ENCODE measurements at regions not wholly inside any gene's neighbourhood (a gene's known extent, or its start where the extent isn't known, plus 50 kb on each side); places are given as distances from the start of the nearest gene placed in this dataset.
A peak's percentile ranks its signal among the peaks of the same experiment; 100 is the strongest.

GRCh38 chr4:58090539-58090938 is 980.4 kb upstream of the IGFBP7 start (continued):
- no peak for TF ChIP-seq KLF1 (tag by site-specific recombination; IDR thresholded peaks at IDR 0.05)
- TF ChIP-seq AEBP2 (tag by site-specific recombination; IDR thresholded peaks at IDR 0.05; ENCODE audit: borderline replicate concordance): no peak
- no peak for TF ChIP-seq ZNF354C (tag by site-specific recombination; IDR thresholded peaks at IDR 0.05; ENCODE audit: borderline replicate concordance, low read depth)

GRCh38 chr4:58081356-58081755 is 971.2 kb upstream of the IGFBP7 start:
- TF ChIP-seq INSM2 (tag by site-specific recombination; IDR thresholded peaks at IDR 0.05): no peak
- no peak for TF ChIP-seq MEIS1 (CRISPR knock-in tag; IDR thresholded peaks at IDR 0.05; ENCODE audit: borderline replicate concordance)
- TF ChIP-seq ZNF221 (tag by site-specific recombination; IDR thresholded peaks at IDR 0.05; ENCODE audit: borderline replicate concordance): no peak
- TF ChIP-seq ZNF677 (tag by site-specific recombination; IDR thresholded peaks at IDR 0.05): no peak
- no peak for TF ChIP-seq SCRT2 (tag by site-specific recombination; IDR thresholded peaks at IDR 0.05)
- no peaks in the 10 kb centered on the region for H3K36me3 ChIP-seq (ENCODE audit: control insufficient read depth in 2 of 2, insufficient read depth in 1 of 2, low read length in 2 of 2)
- no peak overlapping the region for H3K27ac ChIP-seq (ENCODE audit: extremely low read depth, low read depth, low read length)
- POLR2A ChIA-PET: no interaction called here
- no peaks in the 10 kb centered on the region for H3K4me1 ChIP-seq (ENCODE audit: control insufficient read depth, insufficient read depth, low read length)
- CTCF ChIA-PET: no interaction called here
- H3K9me3 ChIP-seq (ENCODE audit: control insufficient read depth, insufficient read depth, low read depth, low read length): no peaks in the 10 kb centered on the region
- no peak overlapping the region for H3K4me3 ChIP-seq (ENCODE audit: low read depth, low read length)

GRCh38 chr4:58075724-58076123 is 965.5 kb upstream of the IGFBP7 start:
- H3K4me1 ChIP-seq (ENCODE audit: control insufficient read depth, insufficient read depth, low read length): no peaks in the 10 kb centered on the region
- no peaks in the 10 kb centered on the region for H3K9me3 ChIP-seq (ENCODE audit: control insufficient read depth, insufficient read depth, low read depth, low read length)
- no peaks in the 10 kb centered on the region for H3K36me3 ChIP-seq (ENCODE audit: control insufficient read depth in 2 of 2, insufficient read depth in 1 of 2, low read length in 2 of 2)
- POLR2A ChIA-PET: no interaction called here
- no peak for TF ChIP-seq ZNF449 (tag by site-specific recombination; IDR thresholded peaks at IDR 0.05)
- TF ChIP-seq KLF9 (tag by site-specific recombination; IDR thresholded peaks at IDR 0.05; ENCODE audit: low read depth): no peak
- TF ChIP-seq GLI2 (tag by site-specific recombination; IDR thresholded peaks at IDR 0.05; ENCODE audit: borderline replicate concordance, low read depth): no peak
- TF ChIP-seq ZNF473 (tag by site-specific recombination; IDR thresholded peaks at IDR 0.05): no peak
- no peak for TF ChIP-seq ZNF664 (tag by site-specific recombination; IDR thresholded peaks at IDR 0.05)
- TF ChIP-seq FEZF1 (tag by site-specific recombination; IDR thresholded peaks at IDR 0.05): no peak
- no peak for TF ChIP-seq ZNF423 (tag by site-specific recombination; IDR thresholded peaks at IDR 0.05)
- TF ChIP-seq ZNF114 (tag by site-specific recombination; IDR thresholded peaks at IDR 0.05): no peak
- H3K4me3 ChIP-seq (ENCODE audit: low read depth, low read length): no peak overlapping the region
- CTCF ChIA-PET: no interaction called here
- H3K27ac ChIP-seq (ENCODE audit: extremely low read depth, low read depth, low read length): no peak overlapping the region

- Histone ChIP-seq H3K4me1 (ENCODE audit: control insufficient read depth, insufficient read depth, low read length) (no peaks in the 10 kb centered on the region), H3K27ac (ENCODE audit: extremely low read depth, low read depth, low read length) (no peak overlapping the region), H3K36me3 (ENCODE audit: control insufficient read depth in 2 of 2, insufficient read depth in 1 of 2, low read length in 2 of 2) (no peaks in the 10 kb centered on the region), H3K9me3 (ENCODE audit: control insufficient read depth, insufficient read depth, low read depth, low read length) (no peaks in the 10 kb centered on the region), H3K4me3 (ENCODE audit: low read depth, low read length) (no peak overlapping the region)
- POLR2A ChIA-PET: no interaction called here
- TF ChIP-seq ZSCAN5A (tag by site-specific recombination; IDR thresholded peaks at IDR 0.05) (no peak), RBAK (tag by site-specific recombination; IDR thresholded peaks at IDR 0.05) (no peak), ZNF548 (tag by site-specific recombination; IDR thresholded peaks at IDR 0.05) (no peak), ZNF658 (tag by site-specific recombination; IDR thresholded peaks at IDR 0.05) (no peak), YY1 (tag by site-specific recombination; IDR thresholded peaks at IDR 0.05) (no peak), ZNF146 (tag by site-specific recombination; IDR thresholded peaks at IDR 0.05) (peak; percentile 56), ZNF416 (tag by site-specific recombination; IDR thresholded peaks at IDR 0.05) (no peak), MEIS1 (CRISPR knock-in tag; IDR thresholded peaks at IDR 0.05; ENCODE audit: borderline replicate concordance) (no peak)
- CTCF ChIA-PET: no interaction called here
These were observed 964.2 kb upstream of the IGFBP7 start for GRCh38 chr4:58074382-58074781.
